ENCODE measurements at regions not wholly inside any gene's neighbourhood (a gene's known extent, or its start where the extent isn't known, plus 50 kb on each side); places are given as distances from the start of the nearest gene placed in this dataset.

DNA sequence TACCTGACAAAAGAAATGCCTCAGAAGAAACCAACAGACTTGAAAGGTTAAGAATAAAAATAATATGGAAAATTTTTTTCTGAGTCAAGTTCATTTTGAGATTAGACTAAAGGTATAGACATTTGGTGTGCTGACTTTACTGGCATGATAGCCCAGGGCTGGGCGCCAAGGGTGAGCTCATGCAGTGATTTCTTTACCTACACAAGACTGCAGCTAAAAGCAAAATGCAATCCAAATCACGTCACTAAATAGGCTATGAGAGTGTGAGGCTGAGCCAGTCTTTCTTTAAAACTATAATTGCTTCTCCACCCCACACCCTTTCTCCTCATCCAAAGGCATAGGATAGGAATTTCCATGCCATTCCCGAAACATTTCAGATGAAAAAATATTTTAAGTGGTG is 196.5 kb downstream of the FAM76B start:
- Histone ChIP-seq H2BK12ac (ENCODE audit: low read length) (no peak overlapping the region), H2AK5ac (ENCODE audit: low read length) (no peak overlapping the region), H3K4me3 (ENCODE audit: low read depth, low read length) (no peak overlapping the region), H4K12ac (ENCODE audit: low read depth, low read length) (no peak overlapping the region), H3K23ac (ENCODE audit: low read length) (no peak overlapping the region), H3K79me1 (ENCODE audit: low read length) (peaks cover 13% of the 10 kb centered on the region), H3K18ac (ENCODE audit: low read length) (no peak overlapping the region), H3K27me3 (ENCODE audit: insufficient read depth, low read length) (no peaks in the 10 kb centered on the region), H3K14ac (ENCODE audit: low read length) (no peak overlapping the region), H3K36me3 (ENCODE audit: control insufficient read depth in 1 of 2, insufficient read depth in 2 of 2, low read length in 2 of 2) (no peaks in the 10 kb centered on the region), H2BK5ac (ENCODE audit: low read depth, low read length, poor library complexity) (no peak overlapping the region), H3K4me1 (ENCODE audit: control insufficient read depth in 1 of 2, insufficient read depth in 2 of 2, low read length in 2 of 2) (peaks cover 5 to 20% of the 10 kb centered on the region in 2 experiments), H3K4me2 (ENCODE audit: low read length) (no peak overlapping the region), H3K9me3 (ENCODE audit: insufficient read depth, low read depth, low read length) (no peaks in the 10 kb centered on the region), H4K8ac (ENCODE audit: low read depth, low read length) (no peak overlapping the region), H2BK120ac (ENCODE audit: insufficient read depth, low read length, poor library complexity) (no peak overlapping the region), H3K27ac (ENCODE audit: low read depth, low read length) (no peak overlapping the region), H4K91ac (ENCODE audit: low read depth, low read length) (no peak overlapping the region), H3K4ac (ENCODE audit: low read depth, low read length) (no peak overlapping the region), H2AFZ (ENCODE audit: insufficient read depth, low read length, poor library complexity) (no peak overlapping the region), H3K9ac (ENCODE audit: low read length) (no peak overlapping the region), H3K79me2 (ENCODE audit: control insufficient read depth, insufficient read depth, low read length, poor library complexity) (no peaks in the 10 kb centered on the region)
- WGBS (ENCODE audit: extremely low coverage, insufficient coverage, insufficient read length), result no CpG with 5 or more reads among the region's 3 CpGs
- no peak for DNase-seq

GRCh38 chr11:95592471-95592870 is 197.1 kb downstream of the FAM76B start:
- Histone ChIP-seq H3K4me1 (ENCODE audit: control insufficient read depth in 1 of 2, insufficient read depth in 2 of 2, low read length in 2 of 2) (peaks cover 5 to 20% of the 10 kb centered on the region in 2 experiments), H2BK5ac (ENCODE audit: low read depth, low read length, poor library complexity) (no peak overlapping the region)

DNA sequence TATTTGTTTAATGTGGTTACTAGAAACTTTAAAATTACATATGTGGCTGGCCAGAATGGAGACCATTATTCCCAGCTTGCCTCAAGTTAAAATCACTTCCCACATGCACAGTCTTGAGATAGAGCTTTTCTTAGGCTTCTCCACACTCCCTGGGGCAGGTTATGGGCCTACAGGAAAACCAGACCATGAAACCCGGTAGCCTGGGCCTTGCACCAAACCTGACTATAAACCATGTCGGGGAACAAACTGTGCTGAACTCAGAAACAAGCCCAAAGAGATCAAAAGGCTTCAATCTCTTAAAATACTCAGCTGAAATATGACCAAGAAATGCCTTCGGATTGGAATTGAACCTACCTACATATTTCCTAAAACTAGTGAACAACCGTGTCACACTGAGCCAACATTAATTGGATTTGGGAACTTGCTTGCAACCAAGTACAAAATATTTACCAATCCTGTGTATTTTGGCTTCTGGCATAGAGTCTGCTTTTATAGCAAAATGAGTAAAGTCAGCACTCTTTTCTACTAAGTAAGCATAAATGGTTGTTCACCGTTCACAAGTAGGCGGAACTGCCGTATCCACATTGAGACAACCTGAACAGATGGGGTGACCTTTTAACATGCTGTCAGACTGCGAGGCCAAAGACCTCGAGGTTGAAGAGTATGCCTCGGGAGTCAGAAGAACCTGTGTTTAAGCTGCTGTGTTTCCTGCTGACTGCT is 199.5 kb downstream of the FAM76B start:
- Histone ChIP-seq H4K8ac (ENCODE audit: low read depth, low read length) (peak overlapping the region; percentile 39), H3K9me3 (ENCODE audit: insufficient read depth, low read depth, low read length) (no peaks in the 10 kb centered on the region), H4K91ac (ENCODE audit: low read depth, low read length) (no peak overlapping the region), H3K4me2 (ENCODE audit: low read length) (no peak overlapping the region), H3K23ac (ENCODE audit: low read length) (no peak overlapping the region), H3K14ac (ENCODE audit: low read length) (no peak overlapping the region), H3K18ac (ENCODE audit: low read length) (no peak overlapping the region), H2BK120ac (ENCODE audit: insufficient read depth, low read length, poor library complexity) (no peak overlapping the region), H3K27me3 (ENCODE audit: insufficient read depth, low read length) (no peaks in the 10 kb centered on the region), H3K9ac (ENCODE audit: low read length) (no peak overlapping the region), H3K27ac (ENCODE audit: low read depth, low read length) (no peak overlapping the region), H3K4me3 (ENCODE audit: low read depth, low read length) (no peak overlapping the region), H3K4ac (ENCODE audit: low read depth, low read length) (no peak overlapping the region), H2AK5ac (ENCODE audit: low read length) (no peak overlapping the region), H3K79me2 (ENCODE audit: control insufficient read depth, insufficient read depth, low read length, poor library complexity) (no peaks in the 10 kb centered on the region), H2BK12ac (ENCODE audit: low read length) (no peak overlapping the region), H2BK5ac (ENCODE audit: low read depth, low read length, poor library complexity) (no peak overlapping the region), H4K12ac (ENCODE audit: low read depth, low read length) (no peak overlapping the region), H3K36me3 (ENCODE audit: control insufficient read depth in 1 of 2, insufficient read depth in 2 of 2, low read length in 2 of 2) (no peaks in the 10 kb centered on the region), H2AFZ (ENCODE audit: insufficient read depth, low read length, poor library complexity) (no peak overlapping the region), H3K4me1 (ENCODE audit: control insufficient read depth in 1 of 2, insufficient read depth in 2 of 2, low read length in 2 of 2) (peaks cover 5 to 19% of the 10 kb centered on the region in 2 experiments), H3K79me1 (ENCODE audit: low read length) (peaks cover 8% of the 10 kb centered on the region)
- whole genome bisulfite sequencing (ENCODE audit: extremely low coverage, insufficient coverage, insufficient read length), result no CpG with 5 or more reads among the region's 10 CpGs
- DNase-seq, result no peak

More at GRCh38 chr11:95592471-95592870, 197.1 kb downstream of the FAM76B start:
- no peak overlapping the region for H2BK120ac ChIP-seq (ENCODE audit: insufficient read depth, low read length, poor library complexity)
- H3K79me1 ChIP-seq (ENCODE audit: low read length), result peaks cover 13% of the 10 kb centered on the region
- no peak overlapping the region for H2AK5ac ChIP-seq (ENCODE audit: low read length)
- no peak overlapping the region for H2BK12ac ChIP-seq (ENCODE audit: low read length)
- no peak overlapping the region for H3K18ac ChIP-seq (ENCODE audit: low read length)
- H3K9ac ChIP-seq (ENCODE audit: low read length), result no peak overlapping the region
- DNase-seq, result no peak
- H3K79me2 ChIP-seq (ENCODE audit: control insufficient read depth, insufficient read depth, low read length, poor library complexity), result no peaks in the 10 kb centered on the region
- no peak overlapping the region for H3K14ac ChIP-seq (ENCODE audit: low read length)
- no peak overlapping the region for H4K91ac ChIP-seq (ENCODE audit: low read depth, low read length)
- no peak overlapping the region for H3K23ac ChIP-seq (ENCODE audit: low read length)
- no peaks in the 10 kb centered on the region for H3K9me3 ChIP-seq (ENCODE audit: insufficient read depth, low read depth, low read length)
- H3K4me2 ChIP-seq (ENCODE audit: low read length), result no peak overlapping the region
- H3K4me3 ChIP-seq (ENCODE audit: low read depth, low read length), result no peak overlapping the region
- no peak overlapping the region for H2AFZ ChIP-seq (ENCODE audit: insufficient read depth, low read length, poor library complexity)
- peak overlapping the region; percentile 1 for H3K27ac ChIP-seq (ENCODE audit: low read depth, low read length)
- no peak overlapping the region for H3K4ac ChIP-seq (ENCODE audit: low read depth, low read length)
- H4K8ac ChIP-seq (ENCODE audit: low read depth, low read length), result no peak overlapping the region
- WGBS (ENCODE audit: extremely low coverage, insufficient coverage, insufficient read length), result no CpG with 5 or more reads among the region's 4 CpGs
- no peaks in the 10 kb centered on the region for H3K36me3 ChIP-seq (ENCODE audit: control insufficient read depth in 1 of 2, insufficient read depth in 2 of 2, low read length in 2 of 2)
- H4K12ac ChIP-seq (ENCODE audit: low read depth, low read length), result no peak overlapping the region
- no peaks in the 10 kb centered on the region for H3K27me3 ChIP-seq (ENCODE audit: insufficient read depth, low read length)

DNA sequence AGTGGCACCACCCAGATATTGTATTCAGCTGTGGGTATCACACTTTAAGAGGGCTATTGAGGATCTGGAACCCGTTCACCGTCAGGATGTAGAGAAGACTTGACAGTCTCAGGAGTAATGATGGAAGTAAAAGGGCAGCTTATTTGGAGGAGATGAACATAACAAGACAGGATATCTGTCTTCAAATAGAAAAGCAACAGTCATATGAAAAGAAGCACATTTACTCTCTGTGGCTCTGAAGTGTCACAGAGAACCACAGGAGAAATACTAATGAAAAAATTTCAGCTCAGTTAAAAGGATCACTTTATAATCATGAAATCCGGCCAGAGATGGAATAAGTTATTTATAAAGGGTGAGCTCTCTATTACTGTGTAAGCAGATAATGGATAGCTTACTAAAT is 200.8 kb downstream of the FAM76B start:
- no peak overlapping the region for H3K23ac ChIP-seq (ENCODE audit: low read length)
- H3K79me1 ChIP-seq (ENCODE audit: low read length), result peaks cover 3% of the 10 kb centered on the region
- no peak overlapping the region for H3K9ac ChIP-seq (ENCODE audit: low read length)
- no peak overlapping the region for H2BK12ac ChIP-seq (ENCODE audit: low read length)
- WGBS (ENCODE audit: extremely low coverage, insufficient coverage, insufficient read length), result no CpG with 5 or more reads among the region's 3 CpGs
- H3K4me1 ChIP-seq (ENCODE audit: control insufficient read depth in 1 of 2, insufficient read depth in 2 of 2, low read length in 2 of 2), result peaks cover 5 to 17% of the 10 kb centered on the region in 2 experiments
- no peak overlapping the region for H4K91ac ChIP-seq (ENCODE audit: low read depth, low read length)
- H3K79me2 ChIP-seq (ENCODE audit: control insufficient read depth, insufficient read depth, low read length, poor library complexity), result no peaks in the 10 kb centered on the region
- H2AFZ ChIP-seq (ENCODE audit: insufficient read depth, low read length, poor library complexity), result no peak overlapping the region
- no peak overlapping the region for H2AK5ac ChIP-seq (ENCODE audit: low read length)
- H3K9me3 ChIP-seq (ENCODE audit: insufficient read depth, low read depth, low read length), result no peaks in the 10 kb centered on the region
- no peak overlapping the region for H4K8ac ChIP-seq (ENCODE audit: low read depth, low read length)
- no peak overlapping the region for H3K4me3 ChIP-seq (ENCODE audit: low read depth, low read length)
- H3K4ac ChIP-seq (ENCODE audit: low read depth, low read length), result no peak overlapping the region
- no peak overlapping the region for H4K12ac ChIP-seq (ENCODE audit: low read depth, low read length)
- no peak overlapping the region for H2BK120ac ChIP-seq (ENCODE audit: insufficient read depth, low read length, poor library complexity)
- H3K27me3 ChIP-seq (ENCODE audit: insufficient read depth, low read length), result no peaks in the 10 kb centered on the region
- H2BK5ac ChIP-seq (ENCODE audit: low read depth, low read length, poor library complexity), result no peak overlapping the region
- H3K4me2 ChIP-seq (ENCODE audit: low read length), result no peak overlapping the region
- H3K14ac ChIP-seq (ENCODE audit: low read length), result no peak overlapping the region
- no peak overlapping the region for H3K27ac ChIP-seq (ENCODE audit: low read depth, low read length)
- no peak overlapping the region for H3K18ac ChIP-seq (ENCODE audit: low read length)
- H3K36me3 ChIP-seq (ENCODE audit: control insufficient read depth in 1 of 2, insufficient read depth in 2 of 2, low read length in 2 of 2), result no peaks in the 10 kb centered on the region
- DNase-seq, result no peak
